HG03521 (cell line): ENCODE measurements at regions not wholly inside any gene's neighbourhood (a gene's known extent, or its start where the extent isn't known, plus 50 kb on each side); places are given as distances from the start of the nearest gene placed in this dataset.

ENCODE experiments used
- ATAC-seq: cut with Tn5 transposase; IDR thresholded peaks from one replicate; pipeline ENCODE4 v1.9.1; 2021; ENCODE audit warnings: mild to moderate bottlenecking, moderate library complexity; ENCODE audit not compliant: unreplicated experiment

DNA sequence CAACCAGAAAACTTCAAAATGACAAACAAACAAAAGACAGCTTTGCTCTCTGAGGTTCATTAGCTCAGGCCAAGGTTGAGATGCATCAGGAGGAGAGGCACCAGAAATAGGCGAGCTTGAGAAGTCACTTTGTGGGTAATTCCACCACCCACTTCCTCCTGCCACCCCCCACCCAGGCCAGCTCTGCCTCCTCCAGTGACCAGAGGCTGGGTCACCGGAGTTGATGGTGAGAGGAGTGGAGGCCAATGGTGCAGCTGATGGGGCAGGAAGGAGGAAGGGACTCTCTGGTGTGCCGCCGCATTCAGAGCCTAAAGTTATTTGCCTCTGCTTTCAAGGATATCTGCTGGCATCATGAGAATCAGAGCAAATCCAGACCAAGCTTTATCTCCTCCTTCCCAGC lies 73.8 kb upstream of the ASTN2 start:
- no peak for ATAC-seq

DNA sequence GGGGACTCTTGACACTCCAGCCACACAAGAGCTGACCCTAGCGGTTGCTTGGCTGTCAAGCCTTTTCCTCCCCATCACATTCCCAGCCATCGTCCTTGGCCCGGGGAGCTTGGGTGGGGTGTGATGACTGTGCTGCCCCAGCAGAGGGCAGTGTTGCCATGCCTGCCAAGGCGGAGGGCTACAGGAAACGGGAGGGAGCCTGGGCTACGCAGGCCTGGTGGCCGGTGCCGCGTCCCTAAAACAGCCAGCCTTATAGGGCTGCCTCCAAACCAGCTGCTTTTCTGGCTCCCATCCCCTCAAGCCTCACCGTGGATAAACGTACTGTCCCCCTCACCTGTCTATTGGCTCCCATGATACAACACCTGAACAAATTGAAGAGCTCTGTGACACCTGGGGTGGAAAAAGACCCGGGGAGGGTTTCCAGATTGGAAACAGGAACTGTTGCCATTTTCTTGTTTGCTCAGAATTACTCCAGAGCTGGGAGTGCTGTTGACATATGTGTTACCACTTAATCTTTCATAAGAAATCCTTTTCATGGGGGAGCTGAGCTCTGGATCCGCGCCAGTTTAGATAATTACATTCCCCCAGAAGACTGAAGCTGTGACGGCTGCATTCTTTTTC lies 72.8 kb upstream of the ASTN2 start:
- ATAC-seq = peak; percentile 95

DNA sequence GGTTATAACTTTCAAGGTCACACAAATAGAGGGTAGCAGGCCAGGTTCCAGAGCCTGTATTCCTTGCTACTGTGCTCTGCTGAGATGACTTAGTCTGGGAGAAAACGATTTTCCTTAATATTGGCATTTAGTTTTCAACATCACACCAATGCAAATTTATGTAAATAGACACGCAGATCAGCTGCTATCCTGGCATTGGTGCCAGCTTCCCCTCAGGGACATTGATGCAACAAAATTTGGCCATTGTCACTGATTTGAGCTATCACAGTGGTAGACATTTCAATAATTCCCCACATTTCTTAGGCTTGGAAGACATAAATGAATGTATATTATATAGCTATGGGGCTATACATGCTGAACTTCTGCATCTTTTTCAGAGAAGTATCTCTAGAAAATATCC lies 71.6 kb upstream of the ASTN2 start:
- ATAC-seq = no peak

- no peak for ATAC-seq
Measured at GRCh38 chr9:117485176-117485575, 70.3 kb upstream of the ASTN2 start.

DNA sequence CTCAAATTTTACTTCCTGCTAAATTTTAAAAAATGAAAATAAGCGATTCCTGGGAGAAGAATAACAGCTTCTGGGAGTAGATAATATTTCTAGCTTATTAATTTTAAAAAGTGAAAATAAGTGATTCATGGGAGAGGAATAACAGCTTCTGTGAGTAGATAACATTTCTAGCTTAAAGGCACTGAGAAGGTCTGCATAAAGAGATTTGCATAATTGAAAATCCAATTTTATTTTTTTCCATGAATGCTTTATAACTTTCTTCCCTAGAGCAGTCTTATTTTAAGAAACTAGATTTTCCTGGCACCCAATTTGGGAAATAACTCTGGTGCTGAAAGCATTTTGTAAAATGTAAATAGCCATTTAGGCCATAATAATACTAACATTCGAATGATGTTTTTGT lies 65.9 kb upstream of the ASTN2 start:
- no peak for ATAC-seq

DNA sequence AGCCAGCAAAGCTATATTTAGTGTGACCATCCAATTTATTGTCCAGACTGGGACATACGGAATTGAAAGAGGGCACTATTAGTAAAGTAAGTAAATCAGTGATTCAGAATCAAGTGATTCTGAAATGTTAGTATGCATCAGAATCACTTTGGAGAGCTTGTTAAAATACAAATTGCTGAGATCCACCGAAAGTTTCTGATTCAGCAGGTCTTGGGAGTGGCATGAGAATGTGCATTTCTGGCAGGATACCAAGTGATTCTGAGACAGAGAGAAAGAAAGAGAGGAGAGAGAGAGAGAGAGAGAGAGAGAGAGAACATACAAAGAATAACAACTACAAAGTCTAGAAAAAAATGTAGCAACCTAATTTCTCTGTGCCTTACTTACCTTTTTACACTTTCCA lies 65.4 kb upstream of the ASTN2 start:
- ATAC-seq = no peak

GRCh38 chr9:117473293-117473692 lies 58.4 kb upstream of the ASTN2 start:
- ATAC-seq = no peak

DNA sequence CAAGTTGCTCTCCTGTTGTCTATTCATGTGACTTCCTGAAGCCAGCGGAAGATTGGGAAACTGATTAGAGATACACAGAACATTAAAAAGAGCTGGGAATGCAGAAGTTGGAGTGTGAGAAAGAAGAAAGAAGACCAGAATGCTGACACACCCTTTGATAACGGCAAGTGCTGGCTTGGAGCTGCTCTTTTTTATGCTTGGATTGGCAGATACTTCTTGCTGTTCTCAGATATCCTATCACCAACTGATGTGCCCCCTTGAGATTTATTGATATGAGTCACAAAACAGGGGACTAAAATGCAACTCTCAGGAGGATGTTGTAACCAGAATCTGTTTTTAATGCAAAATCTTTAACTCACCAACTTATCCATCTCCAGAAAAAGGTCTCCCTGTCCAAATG lies 56.0 kb upstream of the ASTN2 start:
- ATAC-seq = no peak

DNA sequence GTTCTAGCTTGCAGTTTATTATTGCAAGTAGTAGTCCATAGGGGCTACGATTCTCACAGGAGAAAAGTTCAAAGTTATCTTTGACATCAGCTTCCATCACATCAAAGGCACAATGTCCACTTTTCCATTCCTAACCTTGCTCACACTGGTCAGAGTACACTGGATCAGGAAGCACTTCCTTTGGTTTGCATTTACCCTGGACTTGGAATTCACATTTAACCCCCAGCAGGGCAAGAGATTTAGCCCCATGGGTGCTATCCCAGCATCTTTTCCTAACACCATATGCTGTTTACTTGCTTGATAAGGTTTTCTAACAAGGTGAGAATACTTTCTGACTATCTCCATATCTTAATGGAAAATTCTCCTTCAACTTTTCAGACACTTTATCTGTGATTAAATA lies 55.6 kb upstream of the ASTN2 start:
- no peak for ATAC-seq

GRCh38 chr9:117466111-117466510 lies 51.3 kb upstream of the ASTN2 start:
- no peak for ATAC-seq

- ATAC-seq = no peak
Measured at GRCh38 chr9:117465706-117466105, 50.8 kb upstream of the ASTN2 start.

GRCh38 chr9:117464941-117465616 lies 50.2 kb upstream of the ASTN2 start:
- no peak for ATAC-seq
